Astrocyte (in vitro differentiated cells and primary cell): ENCODE measurements at regions not wholly inside any gene's neighbourhood (a gene's known extent, or its start where the extent isn't known, plus 50 kb on each side); places are given as distances from the start of the nearest gene placed in this dataset.

Experiments
- EZH2 ChIP-seq: IDR thresholded peaks from 2 replicates; pipeline ENCODE4 v1.6.1; 2012; ENCODE audit warnings: mild to moderate bottlenecking, low read length, inconsistent platforms; ENCODE audit not compliant: insufficient read depth
- TF ChIP-seq, protein P1 (sequence below): IDR thresholded peaks from 2 replicates; pipeline ENCODE4 v1.5.1; 2011; ENCODE audit warnings: low read depth, mild to moderate bottlenecking, inconsistent platforms, low read length, moderate library complexity; ENCODE audit not compliant: insufficient read depth

GRCh38 chr1:82086739-82087138 is 286.0 kb downstream of the ADGRL2 start:
- TF ChIP-seq, protein P1, sequence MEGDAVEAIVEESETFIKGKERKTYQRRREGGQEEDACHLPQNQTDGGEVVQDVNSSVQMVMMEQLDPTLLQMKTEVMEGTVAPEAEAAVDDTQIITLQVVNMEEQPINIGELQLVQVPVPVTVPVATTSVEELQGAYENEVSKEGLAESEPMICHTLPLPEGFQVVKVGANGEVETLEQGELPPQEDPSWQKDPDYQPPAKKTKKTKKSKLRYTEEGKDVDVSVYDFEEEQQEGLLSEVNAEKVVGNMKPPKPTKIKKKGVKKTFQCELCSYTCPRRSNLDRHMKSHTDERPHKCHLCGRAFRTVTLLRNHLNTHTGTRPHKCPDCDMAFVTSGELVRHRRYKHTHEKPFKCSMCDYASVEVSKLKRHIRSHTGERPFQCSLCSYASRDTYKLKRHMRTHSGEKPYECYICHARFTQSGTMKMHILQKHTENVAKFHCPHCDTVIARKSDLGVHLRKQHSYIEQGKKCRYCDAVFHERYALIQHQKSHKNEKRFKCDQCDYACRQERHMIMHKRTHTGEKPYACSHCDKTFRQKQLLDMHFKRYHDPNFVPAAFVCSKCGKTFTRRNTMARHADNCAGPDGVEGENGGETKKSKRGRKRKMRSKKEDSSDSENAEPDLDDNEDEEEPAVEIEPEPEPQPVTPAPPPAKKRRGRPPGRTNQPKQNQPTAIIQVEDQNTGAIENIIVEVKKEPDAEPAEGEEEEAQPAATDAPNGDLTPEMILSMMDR = no peak
- no peak for TF ChIP-seq EZH2
